ENCODE measurements at regions not wholly inside any gene's neighbourhood (a gene's known extent, or its start where the extent isn't known, plus 50 kb on each side); places are given as distances from the start of the nearest gene placed in this dataset.
"Not testable (repeated sequence)": the region's sequence is repeated elsewhere in the genome, so short reads cannot be mapped to it uniquely, and the experiment has no call there.

DNA sequence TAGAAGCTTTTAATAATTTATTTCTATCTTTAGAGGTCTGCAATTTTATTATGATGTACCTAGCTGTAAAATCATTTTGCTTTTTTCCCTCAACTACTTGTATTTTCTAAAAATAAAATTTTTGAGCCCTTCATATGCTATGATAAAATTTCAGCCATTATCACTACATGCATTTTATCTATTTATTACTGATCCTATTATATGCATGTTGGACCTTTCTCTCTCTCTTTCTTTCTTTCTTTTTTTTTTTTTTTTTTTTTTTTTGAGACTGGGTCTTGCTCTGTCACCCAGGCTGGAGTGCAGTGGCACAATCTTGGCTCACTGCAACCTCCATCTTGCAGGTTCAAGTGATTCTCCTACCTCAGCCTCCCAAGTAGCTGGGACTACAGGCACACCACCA, 440.1 kb upstream of the RORB start:
- not testable (repeated sequence) for H3K4me3 Mint-ChIP-seq; H3K27ac Mint-ChIP-seq; H3K9me3 Mint-ChIP-seq; H3K27me3 Mint-ChIP-seq; H3K4me1 Mint-ChIP-seq (ENCODE audit: low read depth in 2 of 2); DNase-seq (ENCODE audit: low spot score); ATAC-seq
- H3K36me3 Mint-ChIP-seq: peaks cover 16% of the 10 kb centered on the region

DNA sequence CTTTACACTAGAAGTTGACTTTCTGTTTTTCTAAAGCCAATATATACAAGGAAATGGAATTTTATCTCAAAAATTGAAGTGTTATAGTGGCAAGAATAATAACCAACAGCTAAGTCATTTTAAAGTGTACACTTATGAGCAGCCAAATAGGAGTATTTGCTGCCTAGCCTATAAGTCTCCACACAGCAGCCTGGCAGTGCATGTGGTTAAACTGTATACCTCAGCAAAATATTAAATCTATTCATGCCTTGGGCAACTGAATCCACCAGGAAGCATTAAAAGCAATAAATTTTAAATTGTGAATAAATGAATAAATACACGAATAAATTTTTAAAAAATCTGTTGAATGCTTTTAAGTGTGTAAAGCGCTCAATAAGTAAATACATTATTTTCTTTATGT, 432.4 kb upstream of the RORB start:
- no peaks in the 10 kb centered on the region for H3K36me3 Mint-ChIP-seq
- DNase-seq (ENCODE audit: low spot score) (no peak), ATAC-seq (no peak)
- no peaks in the 10 kb centered on the region for H3K27me3 Mint-ChIP-seq
- no peak overlapping the region for H3K4me3 Mint-ChIP-seq
- no peaks in the 10 kb centered on the region for H3K4me1 Mint-ChIP-seq (ENCODE audit: low read depth in 2 of 2)
- no peak overlapping the region for H3K27ac Mint-ChIP-seq
- H3K9me3 Mint-ChIP-seq: peaks cover 13% of the 10 kb centered on the region

DNA sequence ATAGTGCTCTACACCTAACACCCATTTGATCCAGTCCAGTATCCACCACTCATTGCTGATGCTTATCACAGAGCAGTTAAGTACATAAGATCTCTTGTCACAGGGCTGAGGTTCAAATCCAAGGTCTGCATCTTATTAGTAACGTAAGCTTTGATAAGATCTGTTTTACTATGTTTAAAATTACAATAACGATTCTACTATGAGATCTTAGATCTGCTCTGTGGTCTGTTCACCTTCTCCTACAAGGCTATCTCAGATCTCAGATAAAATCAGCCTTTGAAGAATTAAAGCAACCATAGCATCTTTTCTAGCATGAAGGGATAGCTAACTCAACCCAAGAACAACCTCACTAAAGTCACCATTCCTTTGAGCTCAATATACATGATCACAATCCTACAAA, 431.0 kb upstream of the RORB start:
- no peak overlapping the region for H3K27ac Mint-ChIP-seq
- H3K36me3 Mint-ChIP-seq: peaks cover under 1% of the 10 kb centered on the region
- H3K4me3 Mint-ChIP-seq: no peak overlapping the region
- peaks cover 15% of the 10 kb centered on the region for H3K9me3 Mint-ChIP-seq
- ATAC-seq: no peak
- H3K4me1 Mint-ChIP-seq (ENCODE audit: low read depth in 2 of 2): no peaks in the 10 kb centered on the region
- H3K27me3 Mint-ChIP-seq: no peaks in the 10 kb centered on the region
- DNase-seq (ENCODE audit: low spot score): no peak

DNA sequence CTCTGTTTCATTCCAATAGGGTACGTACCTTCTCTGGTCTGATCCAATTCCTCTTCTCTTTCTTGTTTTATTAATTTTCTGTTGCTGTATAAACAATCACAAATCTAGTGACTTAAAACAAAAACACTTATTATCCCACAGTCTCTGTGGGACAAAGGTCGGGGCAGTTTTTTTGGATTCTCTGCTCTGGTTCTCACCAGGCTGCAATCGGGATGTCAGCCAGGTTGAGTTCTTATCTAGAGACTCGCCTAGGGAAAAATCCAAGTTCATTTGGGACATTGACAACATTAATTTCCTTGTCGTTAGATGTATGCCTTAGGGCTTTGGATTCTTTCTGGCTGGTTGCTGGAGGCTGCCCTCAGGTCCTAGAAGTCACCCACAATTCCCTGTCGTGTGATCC, 430.5 kb upstream of the RORB start:
- Mint-ChIP-seq H3K27ac (no peak overlapping the region), H3K27me3 (no peaks in the 10 kb centered on the region), H3K36me3 (peaks cover 5% of the 10 kb centered on the region), H3K9me3 (peaks cover 19% of the 10 kb centered on the region), H3K4me3 (no peak overlapping the region), H3K4me1 (ENCODE audit: low read depth in 2 of 2) (no peaks in the 10 kb centered on the region)
- DNase-seq (ENCODE audit: low spot score): no peak
- no peak for ATAC-seq

DNA sequence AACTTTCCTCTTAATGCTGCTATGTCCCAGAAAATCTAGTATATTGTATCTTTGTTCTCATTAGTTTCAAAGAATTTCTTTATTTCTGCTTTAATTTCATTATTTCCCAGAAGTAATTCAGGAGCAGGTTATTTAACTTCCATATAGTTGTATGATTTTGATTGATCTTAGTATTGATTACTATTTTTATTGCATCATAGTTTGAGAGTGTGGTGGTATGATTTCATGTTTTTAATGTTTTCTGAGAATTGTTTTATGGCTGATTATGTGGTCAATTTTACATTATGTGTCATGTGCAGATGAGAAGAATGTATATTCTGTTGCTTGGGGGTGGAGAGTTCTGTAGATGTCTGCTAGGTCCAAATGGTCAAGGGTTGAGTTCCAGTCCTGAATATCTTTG, 425.6 kb upstream of the RORB start:
- peaks cover 19% of the 10 kb centered on the region for H3K9me3 Mint-ChIP-seq
- no peak overlapping the region for H3K27ac Mint-ChIP-seq
- H3K4me3 Mint-ChIP-seq: no peak overlapping the region
- DNase-seq (ENCODE audit: low spot score) (no peak), ATAC-seq (no peak)
- H3K27me3 Mint-ChIP-seq: no peaks in the 10 kb centered on the region
- no peaks in the 10 kb centered on the region for H3K4me1 Mint-ChIP-seq (ENCODE audit: low read depth in 2 of 2)
- H3K36me3 Mint-ChIP-seq: peaks cover 26% of the 10 kb centered on the region

DNA sequence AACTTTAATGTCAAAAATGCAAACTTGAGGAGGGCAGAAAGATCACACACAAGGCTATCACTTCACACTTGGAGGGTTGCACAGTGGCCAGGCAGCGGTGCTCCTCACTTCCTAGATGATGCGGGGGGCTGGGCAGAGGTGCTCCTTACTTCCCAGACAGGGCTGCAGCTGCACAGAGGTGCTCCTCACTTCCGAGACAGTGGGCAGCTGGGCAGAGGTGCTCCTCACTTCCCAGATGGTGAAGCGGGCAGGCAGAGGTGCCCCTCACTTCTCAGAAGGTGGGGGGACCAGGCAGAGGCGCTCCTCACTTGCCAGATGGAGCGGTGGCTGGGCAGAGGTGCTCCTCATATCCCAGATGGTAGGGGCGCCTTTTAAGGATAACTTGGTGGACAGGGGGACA, 423.2 kb upstream of the RORB start:
- H3K4me1 Mint-ChIP-seq (ENCODE audit: low read depth in 2 of 2): no peaks in the 10 kb centered on the region
- H3K27me3 Mint-ChIP-seq: no peaks in the 10 kb centered on the region
- no peak overlapping the region for H3K27ac Mint-ChIP-seq
- H3K9me3 Mint-ChIP-seq: peaks cover 19% of the 10 kb centered on the region
- no peak for ATAC-seq
- peaks cover 30% of the 10 kb centered on the region for H3K36me3 Mint-ChIP-seq
- no peak for DNase-seq (ENCODE audit: low spot score)
- no peak overlapping the region for H3K4me3 Mint-ChIP-seq

DNA sequence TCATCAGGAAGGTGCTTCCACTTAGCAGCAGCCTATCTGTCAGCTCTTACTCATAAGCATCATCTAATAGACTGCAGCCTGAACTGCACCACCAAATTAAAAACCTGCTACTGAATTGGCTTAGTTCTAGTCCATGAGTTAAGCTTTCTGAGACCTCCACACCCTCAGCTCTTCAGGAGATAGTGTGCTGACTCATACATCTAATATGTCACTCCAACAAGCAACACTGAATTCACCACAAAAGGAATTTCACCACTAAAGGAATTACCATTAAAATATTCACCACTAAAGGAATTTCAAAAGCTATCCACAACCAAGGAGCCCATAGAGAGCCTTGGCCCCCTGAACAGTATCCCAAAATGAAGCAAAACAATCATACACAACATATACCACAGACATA, 418.5 kb upstream of the RORB start:
- no peak for ATAC-seq
- DNase-seq (ENCODE audit: low spot score): no peak
- H3K4me1 Mint-ChIP-seq (ENCODE audit: low read depth in 2 of 2): no peaks in the 10 kb centered on the region
- H3K36me3 Mint-ChIP-seq: peaks cover 8% of the 10 kb centered on the region
- no peak overlapping the region for H3K4me3 Mint-ChIP-seq
- H3K27ac Mint-ChIP-seq: no peak overlapping the region
- H3K27me3 Mint-ChIP-seq: no peaks in the 10 kb centered on the region
- H3K9me3 Mint-ChIP-seq: peaks cover 9% of the 10 kb centered on the region

DNA sequence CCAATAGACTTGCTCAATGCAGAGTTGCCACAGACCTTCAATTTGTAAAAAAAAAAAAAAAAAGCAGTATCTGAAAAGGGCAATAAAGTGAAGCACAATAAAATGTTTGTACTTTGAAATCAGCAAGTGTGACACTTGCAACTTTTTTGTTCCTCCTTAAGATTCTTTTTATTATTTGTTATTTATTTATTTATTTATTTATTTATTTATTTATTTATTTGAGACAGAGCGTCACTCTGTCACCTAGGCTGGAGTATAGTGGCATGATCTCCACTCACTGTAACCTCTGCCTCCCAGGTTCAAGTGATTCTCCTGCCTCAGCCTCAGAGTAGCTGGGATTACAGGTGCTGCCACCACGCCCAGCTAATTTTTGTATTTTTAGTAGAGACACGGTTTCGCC, 416.5 kb upstream of the RORB start:
- not testable (repeated sequence) for DNase-seq (ENCODE audit: low spot score); ATAC-seq; H3K4me3 Mint-ChIP-seq; H3K36me3 Mint-ChIP-seq; H3K27me3 Mint-ChIP-seq; H3K27ac Mint-ChIP-seq; H3K9me3 Mint-ChIP-seq; H3K4me1 Mint-ChIP-seq (ENCODE audit: low read depth in 2 of 2)

DNA sequence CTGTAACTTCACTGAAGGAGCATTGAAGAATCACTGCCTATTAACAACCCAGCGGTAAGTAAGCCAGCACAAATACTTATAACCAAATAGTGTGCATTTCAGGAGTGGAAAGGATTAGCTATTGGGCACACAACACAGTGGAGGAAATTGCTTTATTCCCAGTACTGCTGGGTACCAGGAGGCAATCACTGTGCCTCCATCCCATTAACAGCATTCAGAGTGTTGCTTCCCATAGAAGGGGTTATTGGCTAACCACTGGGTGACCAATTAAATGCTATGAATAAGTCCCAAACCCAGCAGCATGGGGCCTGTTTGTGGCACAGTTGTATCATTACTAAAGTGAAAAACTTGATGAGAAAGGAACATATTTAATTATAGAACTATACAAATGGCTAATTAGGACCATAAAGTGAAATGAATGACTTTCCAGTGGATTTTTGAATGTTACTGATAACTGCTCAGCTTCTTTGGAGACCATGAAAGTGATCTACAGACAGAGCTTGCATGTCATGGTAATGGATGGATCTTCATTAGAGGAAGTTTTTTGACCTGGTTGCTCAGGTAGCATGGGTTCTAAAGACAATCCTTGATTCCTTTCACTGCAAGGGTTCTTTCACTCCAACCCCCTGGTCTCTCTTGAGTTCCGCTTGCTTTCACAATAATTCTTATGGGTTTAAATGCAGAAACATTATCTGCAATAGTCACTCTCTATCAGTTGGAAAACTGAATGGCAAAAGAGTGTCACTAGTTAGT, 413.3 kb upstream of the RORB start:
- peaks cover 3% of the 10 kb centered on the region for H3K36me3 Mint-ChIP-seq
- ATAC-seq: no peak
- H3K27ac Mint-ChIP-seq: no peak overlapping the region

DNA sequence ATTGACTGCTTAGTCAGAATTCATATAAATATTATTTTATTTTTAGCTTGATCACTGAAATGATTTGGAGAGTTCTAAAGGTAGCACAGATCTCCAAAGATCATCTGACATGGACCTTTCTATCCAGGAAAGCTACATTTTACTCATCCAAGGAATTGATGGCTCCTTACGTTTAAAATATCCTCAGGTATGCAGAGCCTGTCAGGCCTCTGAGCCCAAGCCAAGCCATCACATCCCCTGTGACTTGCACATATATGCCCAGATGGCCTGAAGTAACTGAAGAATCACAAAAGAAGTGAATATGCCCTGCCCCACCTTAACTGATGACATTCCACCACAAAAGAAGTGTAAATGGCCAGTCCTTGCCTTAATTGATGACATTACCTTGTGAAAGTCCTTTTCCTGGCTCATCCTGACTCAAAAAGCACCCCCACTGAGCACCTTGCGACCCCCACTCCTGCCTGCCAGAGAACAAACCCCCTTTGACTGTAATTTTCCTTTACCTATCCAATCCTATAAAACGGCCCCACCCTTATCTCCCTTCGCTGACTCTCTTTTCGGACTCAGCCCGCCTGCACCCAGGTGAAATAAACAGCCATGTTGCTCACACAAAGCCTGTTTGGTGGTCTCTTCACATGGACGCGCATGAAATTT, 411.6 kb upstream of the RORB start:
- H3K27me3 Mint-ChIP-seq; DNase-seq (ENCODE audit: low spot score); ATAC-seq; H3K4me3 Mint-ChIP-seq; H3K4me1 Mint-ChIP-seq (ENCODE audit: low read depth in 2 of 2); H3K36me3 Mint-ChIP-seq; H3K27ac Mint-ChIP-seq: not testable (repeated sequence)
- peaks cover 24% of the 10 kb centered on the region for H3K9me3 Mint-ChIP-seq

More for the DNA sequence above, 413.3 kb upstream of the RORB start:
- H3K9me3 Mint-ChIP-seq: peaks cover 10% of the 10 kb centered on the region
- H3K4me1 Mint-ChIP-seq (ENCODE audit: low read depth in 2 of 2): no peaks in the 10 kb centered on the region
- H3K27me3 Mint-ChIP-seq: no peaks in the 10 kb centered on the region
- no peak for DNase-seq (ENCODE audit: low spot score)
- no peak overlapping the region for H3K4me3 Mint-ChIP-seq

DNA sequence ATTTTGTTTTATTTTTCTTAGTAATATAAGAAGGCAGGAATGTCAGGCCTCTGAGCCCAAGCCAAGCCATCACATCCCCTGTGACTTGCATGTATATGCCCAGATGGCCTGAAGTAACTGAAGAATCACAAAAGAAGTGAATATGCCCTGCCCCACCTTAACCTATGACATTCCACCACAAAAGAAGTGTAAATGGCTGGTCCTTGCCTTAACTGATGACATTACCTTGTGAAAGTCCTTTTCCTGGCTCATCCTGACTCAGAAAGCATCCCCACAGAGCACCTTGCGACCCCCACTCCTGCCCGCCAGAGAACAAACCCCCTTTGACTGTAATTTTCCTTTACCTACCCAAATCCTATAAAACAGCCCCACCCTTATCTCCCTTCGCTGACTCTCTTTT, 406.2 kb upstream of the RORB start:
- H3K36me3 Mint-ChIP-seq; ATAC-seq; H3K27me3 Mint-ChIP-seq; DNase-seq (ENCODE audit: low spot score); H3K4me1 Mint-ChIP-seq (ENCODE audit: low read depth in 2 of 2); H3K27ac Mint-ChIP-seq; H3K4me3 Mint-ChIP-seq: not testable (repeated sequence)
- H3K9me3 Mint-ChIP-seq: peaks cover 22% of the 10 kb centered on the region

DNA sequence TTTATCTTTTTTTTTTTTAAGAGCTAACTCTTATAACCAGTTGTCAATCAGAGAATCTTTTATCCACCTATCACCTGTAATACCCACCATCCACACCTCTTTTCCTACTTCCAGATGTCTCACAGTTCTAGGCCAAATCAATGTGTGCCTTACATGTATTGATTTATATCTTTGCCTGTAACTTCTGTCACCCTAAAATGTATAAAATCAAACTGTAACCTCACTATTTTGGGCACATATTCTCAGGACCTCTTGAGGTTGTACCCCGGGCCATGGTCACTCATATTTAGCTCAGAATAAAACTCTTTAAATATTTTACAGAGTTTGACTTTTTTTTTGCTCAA, 404.7 kb upstream of the RORB start:
- Mint-ChIP-seq H3K4me3 (no peak overlapping the region), H3K9me3 (peaks cover 22% of the 10 kb centered on the region)
- ATAC-seq: no peak

DNA sequence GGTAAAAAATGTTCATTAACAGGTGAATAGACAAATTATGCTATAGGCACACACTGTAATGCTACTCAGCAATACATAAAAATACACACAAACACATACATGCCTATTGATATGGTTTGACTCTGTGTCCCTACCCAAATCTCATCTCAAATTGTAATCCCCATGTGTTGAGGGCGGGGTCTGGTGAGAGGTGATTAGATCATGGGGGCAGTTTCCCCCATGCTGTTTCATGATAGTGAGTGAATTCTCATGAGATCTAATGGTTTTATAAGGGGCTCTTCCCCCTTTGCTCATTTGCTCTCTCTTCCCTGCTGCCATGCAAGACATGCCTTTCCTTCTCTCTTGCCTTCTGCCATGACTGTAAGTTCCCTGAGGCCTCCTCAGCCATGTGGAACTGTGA, 403.1 kb upstream of the RORB start:
- peaks cover 15% of the 10 kb centered on the region for H3K9me3 Mint-ChIP-seq
- H3K36me3 Mint-ChIP-seq; DNase-seq (ENCODE audit: low spot score); H3K27ac Mint-ChIP-seq; H3K4me3 Mint-ChIP-seq; H3K4me1 Mint-ChIP-seq (ENCODE audit: low read depth in 2 of 2); ATAC-seq; H3K27me3 Mint-ChIP-seq: not testable (repeated sequence)

More for the DNA sequence above, 404.7 kb upstream of the RORB start:
- no peak for DNase-seq (ENCODE audit: low spot score)
- no peak overlapping the region for H3K27ac Mint-ChIP-seq
- peaks cover 0 to 5% of the 10 kb centered on the region in 2 donors for H3K4me1 Mint-ChIP-seq (ENCODE audit: low read depth in 2 of 2)
- H3K36me3 Mint-ChIP-seq: no peaks in the 10 kb centered on the region
- H3K27me3 Mint-ChIP-seq: no peaks in the 10 kb centered on the region

DNA sequence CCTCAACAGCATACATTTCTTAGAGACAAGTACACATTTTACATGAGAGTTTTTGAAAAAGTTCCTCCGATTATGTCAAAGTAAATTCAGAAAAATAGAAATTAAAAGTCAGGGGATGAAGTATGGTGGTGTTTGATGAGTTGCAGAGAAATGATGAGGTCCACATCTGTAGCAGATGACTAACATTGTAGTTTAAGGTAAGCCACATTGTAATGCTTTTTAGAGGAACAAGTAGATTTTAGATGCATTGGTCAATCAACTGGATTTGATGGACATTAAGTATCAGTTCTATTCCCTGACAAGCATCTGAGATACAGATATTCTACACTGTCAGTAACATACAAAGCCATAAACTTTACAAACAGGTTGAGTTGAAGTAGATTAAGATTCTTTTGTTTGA, 402.4 kb upstream of the RORB start:
- no peak for DNase-seq (ENCODE audit: low spot score)

DNA sequence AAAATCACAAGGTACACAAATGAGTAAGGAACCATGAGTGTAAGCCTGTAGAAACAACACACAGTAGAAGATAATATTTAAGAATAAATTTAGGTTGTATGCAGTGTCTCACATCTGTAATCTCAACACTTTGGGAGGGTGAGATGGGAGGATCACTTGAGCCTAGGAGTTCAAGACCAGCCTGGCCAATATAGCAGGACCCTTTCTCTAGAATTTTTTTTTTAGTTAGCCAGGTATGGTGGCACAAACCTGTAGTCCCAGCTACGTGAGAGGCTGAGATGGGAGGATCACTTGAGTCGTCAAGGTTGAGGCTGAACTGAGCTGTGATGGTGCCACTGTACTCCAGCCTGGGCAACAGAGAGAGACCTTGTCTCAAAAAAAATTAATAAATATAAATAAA, 401.2 kb upstream of the RORB start:
- Mint-ChIP-seq H3K9me3 (no peaks in the 10 kb centered on the region), H3K27me3 (no peaks in the 10 kb centered on the region), H3K27ac (no peak overlapping the region), H3K4me3 (no peak overlapping the region), H3K36me3 (no peaks in the 10 kb centered on the region), H3K4me1 (ENCODE audit: low read depth in 2 of 2) (no peaks in the 10 kb centered on the region)
- DNase-seq (ENCODE audit: low spot score) (no peak), ATAC-seq (no peak)

More for the DNA sequence above, 402.4 kb upstream of the RORB start:
- H3K9me3 Mint-ChIP-seq: peaks cover 8% of the 10 kb centered on the region
- no peak overlapping the region for H3K4me3 Mint-ChIP-seq
- ATAC-seq: no peak
- H3K4me1 Mint-ChIP-seq (ENCODE audit: low read depth in 2 of 2): no peaks in the 10 kb centered on the region
- no peaks in the 10 kb centered on the region for H3K27me3 Mint-ChIP-seq
- no peak overlapping the region for H3K27ac Mint-ChIP-seq
- no peaks in the 10 kb centered on the region for H3K36me3 Mint-ChIP-seq

Data from natural killer cell treated with Interleukin-12 subunit alpha and Interleukin-12 subunit beta and Interleukin-15 and Interleukin-18, amount 100 ng/mL, for 72 hours (primary cell).